SKM-1 (cell line): ENCODE measurements at regions not wholly inside any gene's neighbourhood (a gene's known extent, or its start where the extent isn't known, plus 50 kb on each side); places are given as distances from the start of the nearest gene placed in this dataset.
"Not testable (repeated sequence)": the region's sequence is repeated elsewhere in the genome, so short reads cannot be mapped to it uniquely, and the experiment has no call there.

ENCODE experiments used
- DNase-seq: peaks from one replicate; lab custom pipeline; 2025; ENCODE audit not compliant: unreplicated experiment; lab: John Stamatoyannopoulos, UW

- DNase-seq = no peak
These were observed 76.2 kb upstream of the MRPS22 start for GRCh38 chr3:139267300-139268246.

GRCh38 chr3:139269984-139270383, 73.8 kb upstream of the MRPS22 start:
- no peak for DNase-seq

GRCh38 chr3:139270652-139271051, 73.2 kb upstream of the MRPS22 start:
- not testable (repeated sequence) for DNase-seq

GRCh38 chr3:139280027-139280671, 63.7 kb upstream of the MRPS22 start:
- no peak for DNase-seq

GRCh38 chr3:139281096-139281495, 62.7 kb upstream of the MRPS22 start:
- no peak for DNase-seq

GRCh38 chr3:139281522-139282196, 62.2 kb upstream of the MRPS22 start:
- no peak for DNase-seq

GRCh38 chr3:139283301-139283700, 60.5 kb upstream of the MRPS22 start:
- no peak for DNase-seq

GRCh38 chr3:139284221-139284620, 59.6 kb upstream of the MRPS22 start:
- DNase-seq = no peak

GRCh38 chr3:139285691-139286090, 58.1 kb upstream of the MRPS22 start:
- DNase-seq = no peak

- DNase-seq = no peak
These were observed 57.6 kb upstream of the MRPS22 start for GRCh38 chr3:139286241-139286640.

- DNase-seq = no peak
These were observed 57.0 kb upstream of the MRPS22 start for GRCh38 chr3:139286825-139287224.

- no peak for DNase-seq
These were observed 56.3 kb upstream of the MRPS22 start for GRCh38 chr3:139287557-139287956.

GRCh38 chr3:139288266-139288821, 55.5 kb upstream of the MRPS22 start:
- DNase-seq = no peak

- no peak for DNase-seq
These were observed 53.8 kb upstream of the MRPS22 start for GRCh38 chr3:139289860-139290524.

GRCh38 chr3:139291276-139292051, 52.4 kb upstream of the MRPS22 start:
- no peak for DNase-seq

GRCh38 chr3:139292192-139292591, 51.6 kb upstream of the MRPS22 start:
- DNase-seq = no peak

GRCh38 chr3:139292711-139293664, 50.8 kb upstream of the MRPS22 start:
- no peak for DNase-seq

GRCh38 chr3:139293665-139294023, 50.2 kb upstream of the MRPS22 start:
- DNase-seq = no peak
